ENCODE measurements at regions not wholly inside any gene's neighbourhood (a gene's known extent, or its start where the extent isn't known, plus 50 kb on each side); places are given as distances from the start of the nearest gene placed in this dataset.

DNA sequence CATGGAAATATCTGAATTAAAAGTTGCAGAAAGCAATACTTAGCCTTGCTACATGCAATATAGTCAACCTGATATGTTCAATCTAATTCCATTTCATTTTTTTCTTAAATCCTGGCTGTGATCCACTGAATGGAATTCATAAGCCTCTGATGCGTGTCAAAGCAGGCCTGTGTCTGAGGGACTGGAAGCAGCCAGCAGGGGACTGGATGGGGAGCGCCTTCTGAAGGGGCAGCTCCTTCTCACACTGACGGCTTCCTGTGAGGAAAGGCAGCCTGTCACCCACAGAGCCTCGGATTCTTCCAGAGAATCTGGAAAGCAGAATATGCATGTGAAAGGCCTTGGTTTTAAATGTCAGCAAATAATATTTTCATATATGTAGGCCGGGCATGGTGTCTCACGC is 73.5 kb downstream of the KCNF1 start:
- WGBS, 2 donors: 58 to 59% methylated on average over 6 of the region's 6 CpGs
- Histone ChIP-seq H3K36me3 (no peaks in the 10 kb centered on the region), H3K27me3 (no peaks in the 10 kb centered on the region), H3K4me1 (peaks cover 0 to 4% of the 10 kb centered on the region in 2 donors), H3K27ac (no peak overlapping the region), H3K9me3 (no peaks in the 10 kb centered on the region), H3K4me3 (replicated peaks in 1 of 3) (no peak overlapping the region)
- peak; percentile 45 to 56 for DNase-seq
- TF ChIP-seq, protein P1, sequence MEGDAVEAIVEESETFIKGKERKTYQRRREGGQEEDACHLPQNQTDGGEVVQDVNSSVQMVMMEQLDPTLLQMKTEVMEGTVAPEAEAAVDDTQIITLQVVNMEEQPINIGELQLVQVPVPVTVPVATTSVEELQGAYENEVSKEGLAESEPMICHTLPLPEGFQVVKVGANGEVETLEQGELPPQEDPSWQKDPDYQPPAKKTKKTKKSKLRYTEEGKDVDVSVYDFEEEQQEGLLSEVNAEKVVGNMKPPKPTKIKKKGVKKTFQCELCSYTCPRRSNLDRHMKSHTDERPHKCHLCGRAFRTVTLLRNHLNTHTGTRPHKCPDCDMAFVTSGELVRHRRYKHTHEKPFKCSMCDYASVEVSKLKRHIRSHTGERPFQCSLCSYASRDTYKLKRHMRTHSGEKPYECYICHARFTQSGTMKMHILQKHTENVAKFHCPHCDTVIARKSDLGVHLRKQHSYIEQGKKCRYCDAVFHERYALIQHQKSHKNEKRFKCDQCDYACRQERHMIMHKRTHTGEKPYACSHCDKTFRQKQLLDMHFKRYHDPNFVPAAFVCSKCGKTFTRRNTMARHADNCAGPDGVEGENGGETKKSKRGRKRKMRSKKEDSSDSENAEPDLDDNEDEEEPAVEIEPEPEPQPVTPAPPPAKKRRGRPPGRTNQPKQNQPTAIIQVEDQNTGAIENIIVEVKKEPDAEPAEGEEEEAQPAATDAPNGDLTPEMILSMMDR (IDR thresholded peaks at IDR 0.05): peak in 2 of 6 experiments; percentile 25 to 29
- TF ChIP-seq POLR2A (IDR thresholded peaks at IDR 0.05): no peak
- intact Hi-C loops (cut with DNase I): no loop called here

DNA sequence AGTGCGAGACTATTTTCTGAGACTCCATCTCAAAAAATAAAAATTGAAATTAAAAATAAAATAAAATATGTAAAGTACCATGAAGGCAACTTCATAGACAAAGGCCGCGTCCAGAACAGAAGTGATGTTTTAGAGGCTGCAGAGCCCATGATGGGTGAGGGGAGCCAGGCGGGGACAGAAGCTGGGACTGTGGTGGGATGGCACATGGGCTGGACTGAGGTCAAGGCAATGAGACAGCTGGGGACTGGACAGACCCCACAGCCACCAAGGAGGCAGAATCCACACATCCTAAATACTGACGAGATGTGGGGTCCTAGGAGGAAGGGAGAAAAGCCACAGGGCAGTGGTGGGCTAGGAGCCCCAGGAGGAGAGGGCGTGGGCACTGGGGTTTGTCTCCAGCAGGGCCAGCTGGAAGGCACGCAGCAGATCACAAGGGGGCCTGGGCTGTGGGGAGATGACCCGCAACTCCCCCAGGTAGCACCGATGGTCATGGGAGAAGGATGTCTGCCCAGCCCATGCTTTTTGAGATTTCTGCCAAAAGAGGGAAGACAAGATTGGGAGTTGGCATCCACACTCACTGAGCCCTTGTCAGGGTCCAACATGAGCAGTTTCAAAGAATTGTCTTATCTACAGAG is 74.3 kb downstream of the KCNF1 start:
- WGBS, 2 donors: 94 to 97% methylated on average over 9 of the region's 9 CpGs
- Histone ChIP-seq H3K27ac (no peak overlapping the region), H3K36me3 (no peaks in the 10 kb centered on the region), H3K4me3 (replicated peaks in 1 of 3) (no peak overlapping the region), H3K9me3 (no peaks in the 10 kb centered on the region), H3K27me3 (no peaks in the 10 kb centered on the region), H3K4me1 (peaks cover 0 to 4% of the 10 kb centered on the region in 2 donors)
- no peak for TF ChIP-seq POLR2A (IDR thresholded peaks at IDR 0.05)
- TF ChIP-seq, protein P1 (IDR thresholded peaks at IDR 0.05): no peak
- intact Hi-C loops (cut with DNase I): no loop called here
- no peak for DNase-seq

DNA sequence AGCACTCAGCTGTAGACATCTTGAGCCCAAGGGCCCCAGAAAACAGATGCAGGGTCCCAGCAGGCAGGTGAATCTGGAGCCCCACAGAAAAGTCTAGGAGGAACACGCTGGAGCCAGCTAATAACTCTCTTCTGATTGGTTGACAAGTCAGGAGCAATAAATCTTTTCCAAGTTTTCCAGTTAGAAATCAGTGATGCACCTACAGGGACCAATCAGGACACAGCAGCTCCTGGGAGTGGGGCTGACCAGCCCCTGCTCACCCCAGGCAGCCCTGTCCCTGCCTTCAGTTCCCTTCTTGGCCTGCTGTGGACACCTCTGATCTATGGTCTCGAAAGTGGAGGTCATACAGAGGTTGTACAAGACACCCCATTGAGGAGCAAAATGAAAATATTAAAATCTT is 75.7 kb downstream of the KCNF1 start:
- H3K36me3 ChIP-seq: no peaks in the 10 kb centered on the region
- DNase-seq: no peak
- TF ChIP-seq, protein P1 (IDR thresholded peaks at IDR 0.05): no peak
- TF ChIP-seq POLR2A (IDR thresholded peaks at IDR 0.05): no peak
- no peak overlapping the region for H3K27ac ChIP-seq
- intact Hi-C loops (cut with DNase I): no loop called here
- no peaks in the 10 kb centered on the region for H3K9me3 ChIP-seq
- WGBS, 2 donors: 89 to 95% methylated on average over 2 of the region's 2 CpGs
- no peaks in the 10 kb centered on the region for H3K27me3 ChIP-seq
- peaks cover 0 to 4% of the 10 kb centered on the region in 2 donors for H3K4me1 ChIP-seq
- no peak overlapping the region for H3K4me3 ChIP-seq (replicated peaks in 1 of 3)

DNA sequence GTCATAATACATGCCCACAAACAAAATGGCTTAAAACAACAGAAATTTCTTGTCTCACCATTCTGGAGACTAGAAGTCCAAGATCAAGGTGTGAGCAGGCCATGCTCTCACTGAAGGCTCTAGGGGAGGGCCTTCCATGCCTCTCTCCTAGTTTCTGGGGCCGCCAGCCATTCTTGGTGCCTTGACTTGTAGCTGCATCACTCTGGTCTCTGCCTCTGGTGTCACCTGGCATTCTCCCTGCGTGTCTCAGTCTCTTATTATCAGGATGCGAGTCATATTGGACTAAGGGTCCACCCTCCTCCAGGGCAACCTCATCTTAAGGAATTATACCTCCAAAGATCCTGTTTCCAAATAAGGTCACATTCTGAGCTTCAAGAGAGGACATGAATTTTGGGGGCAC is 76.1 kb downstream of the KCNF1 start:
- no peaks in the 10 kb centered on the region for H3K27me3 ChIP-seq
- no peak for TF ChIP-seq POLR2A (IDR thresholded peaks at IDR 0.05)
- TF ChIP-seq, protein P1 (IDR thresholded peaks at IDR 0.05): no peak
- H3K4me3 ChIP-seq (replicated peaks in 1 of 3): no peak overlapping the region
- DNase-seq: no peak
- peaks cover 3 to 4% of the 10 kb centered on the region in 2 donors for H3K4me1 ChIP-seq
- 95 to 99% methylated on average over 3 of the region's 3 CpGs for WGBS, 2 donors
- intact Hi-C loops (cut with DNase I): no loop called here
- no peaks in the 10 kb centered on the region for H3K9me3 ChIP-seq
- no peaks in the 10 kb centered on the region for H3K36me3 ChIP-seq
- H3K27ac ChIP-seq: no peak overlapping the region

DNA sequence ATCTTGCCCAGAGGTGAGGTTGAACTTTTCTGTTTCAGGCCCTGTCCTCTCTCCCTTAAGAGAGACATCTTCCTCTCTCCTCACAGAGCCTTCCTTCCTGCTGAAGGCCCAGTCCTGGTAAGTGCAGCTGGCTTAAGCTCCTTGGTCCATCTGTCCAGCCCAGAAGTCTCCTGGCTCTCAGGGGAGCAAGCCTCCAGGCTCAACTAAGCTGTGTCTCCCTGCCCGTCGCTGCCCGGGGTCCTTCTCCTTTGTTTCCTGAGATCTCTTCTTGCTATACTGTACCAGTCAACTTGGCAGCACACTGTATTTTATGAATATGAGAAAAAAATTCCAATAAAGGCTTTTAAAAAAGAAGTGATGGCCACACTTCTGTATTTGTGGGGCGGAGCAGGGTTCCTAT is 77.4 kb downstream of the KCNF1 start:
- H3K27me3 ChIP-seq: no peaks in the 10 kb centered on the region
- no peak for DNase-seq
- no peaks in the 10 kb centered on the region for H3K9me3 ChIP-seq
- WGBS, 2 donors: 97 to 100% methylated on average over 4 of the region's 4 CpGs
- TF ChIP-seq, protein P1 (IDR thresholded peaks at IDR 0.05): no peak
- no peak for TF ChIP-seq POLR2A (IDR thresholded peaks at IDR 0.05)
- H3K27ac ChIP-seq: no peak overlapping the region
- H3K4me1 ChIP-seq: peaks cover 4 to 7% of the 10 kb centered on the region in 2 donors
- H3K4me3 ChIP-seq (replicated peaks in 1 of 3): no peak overlapping the region
- H3K36me3 ChIP-seq: no peaks in the 10 kb centered on the region
- intact Hi-C loops (cut with DNase I): no loop called here

Measured in thyroid gland (tissue), 4 donors.